Activated naive CD4-positive, alpha-beta T cell (primary cell): ENCODE measurements at regions not wholly inside any gene's neighbourhood (a gene's known extent, or its start where the extent isn't known, plus 50 kb on each side); places are given as distances from the start of the nearest gene placed in this dataset.
"Not testable (repeated sequence)": the region's sequence is repeated elsewhere in the genome, so short reads cannot be mapped to it uniquely, and the experiment has no call there.

Source experiments
- DNase-seq, 4 experiments: peaks; one replicate each; lab custom pipeline; 2025; lab: John Stamatoyannopoulos, UW

GRCh38 chr5:8720506-8720905 lies 825.4 kb downstream of the SEMA5A start:
- no peak for DNase-seq

GRCh38 chr5:8721536-8721935 lies 824.3 kb downstream of the SEMA5A start:
- DNase-seq, result no peak

- DNase-seq, result no peak
Measured at GRCh38 chr5:8726383-8727036, 819.4 kb downstream of the SEMA5A start.

- no peak for DNase-seq
Measured at GRCh38 chr5:8727396-8727795, 818.5 kb downstream of the SEMA5A start.

- DNase-seq, result no peak
Measured at GRCh38 chr5:8729437-8729836, 816.4 kb downstream of the SEMA5A start.

- no peak for DNase-seq
Measured at GRCh38 chr5:8730194-8730593, 815.7 kb downstream of the SEMA5A start.

- not testable (repeated sequence) for DNase-seq
Measured at GRCh38 chr5:8731110-8731509, 814.8 kb downstream of the SEMA5A start.

GRCh38 chr5:8740595-8740994 lies 805.3 kb downstream of the SEMA5A start:
- no peak for DNase-seq

- no peak for DNase-seq
Measured at GRCh38 chr5:8749556-8749955, 796.3 kb downstream of the SEMA5A start.

- DNase-seq, result no peak
Measured at GRCh38 chr5:8750100-8750499, 795.8 kb downstream of the SEMA5A start.

- DNase-seq, result no peak
Measured at GRCh38 chr5:8751971-8752370, 793.9 kb downstream of the SEMA5A start.

GRCh38 chr5:8752595-8752994 lies 793.3 kb downstream of the SEMA5A start:
- DNase-seq, result no peak

GRCh38 chr5:8756498-8757084 lies 789.3 kb downstream of the SEMA5A start:
- DNase-seq, result no peak

GRCh38 chr5:8765886-8766285 lies 780.0 kb downstream of the SEMA5A start:
- DNase-seq, result no peak

- no peak for DNase-seq
Measured at GRCh38 chr5:8766448-8766847, 779.4 kb downstream of the SEMA5A start.

GRCh38 chr5:8767111-8767510 lies 778.8 kb downstream of the SEMA5A start:
- DNase-seq, result no peak

- no peak for DNase-seq
Measured at GRCh38 chr5:8767746-8768145, 778.1 kb downstream of the SEMA5A start.

GRCh38 chr5:8769631-8770030 lies 776.2 kb downstream of the SEMA5A start:
- no peak for DNase-seq

GRCh38 chr5:8770431-8770830 lies 775.4 kb downstream of the SEMA5A start:
- DNase-seq, result no peak

- no peak for DNase-seq
Measured at GRCh38 chr5:8773046-8773615, 772.7 kb downstream of the SEMA5A start.

- DNase-seq, result no peak
Measured at GRCh38 chr5:8784692-8785091, 761.2 kb downstream of the SEMA5A start.

- no peak for DNase-seq
Measured at GRCh38 chr5:8788246-8788645, 757.6 kb downstream of the SEMA5A start.

- DNase-seq, result no peak
Measured at GRCh38 chr5:8805653-8806052, 740.2 kb downstream of the SEMA5A start.

GRCh38 chr5:8807636-8808035 lies 738.2 kb downstream of the SEMA5A start:
- DNase-seq, result no peak
